ENCODE measurements at regions not wholly inside any gene's neighbourhood (a gene's known extent, or its start where the extent isn't known, plus 50 kb on each side); places are given as distances from the start of the nearest gene placed in this dataset.

DNA sequence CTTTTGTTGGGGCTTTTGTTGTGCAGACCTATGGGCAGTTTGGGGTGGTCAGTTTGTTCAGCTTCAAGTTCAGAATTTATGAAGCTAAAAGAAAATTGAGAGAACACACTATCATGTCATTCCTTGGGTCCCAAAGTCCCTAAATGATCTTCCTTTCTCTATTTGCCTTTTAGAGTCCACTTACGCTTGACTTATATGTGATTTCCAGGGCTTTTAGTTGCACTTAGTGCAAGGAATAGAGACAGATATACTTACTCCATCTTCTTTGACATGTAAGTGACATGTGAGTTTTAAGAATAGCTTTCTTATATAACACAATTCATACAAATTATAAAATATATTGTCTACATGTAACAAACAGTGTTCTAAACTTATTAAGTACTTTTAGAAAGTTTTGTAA lies 660.1 kb upstream of the SLITRK1 start:
- in situ Hi-C loops (cut with MboI; ENCODE audit: low sequenced_read_pairs), result no loop called here

DNA sequence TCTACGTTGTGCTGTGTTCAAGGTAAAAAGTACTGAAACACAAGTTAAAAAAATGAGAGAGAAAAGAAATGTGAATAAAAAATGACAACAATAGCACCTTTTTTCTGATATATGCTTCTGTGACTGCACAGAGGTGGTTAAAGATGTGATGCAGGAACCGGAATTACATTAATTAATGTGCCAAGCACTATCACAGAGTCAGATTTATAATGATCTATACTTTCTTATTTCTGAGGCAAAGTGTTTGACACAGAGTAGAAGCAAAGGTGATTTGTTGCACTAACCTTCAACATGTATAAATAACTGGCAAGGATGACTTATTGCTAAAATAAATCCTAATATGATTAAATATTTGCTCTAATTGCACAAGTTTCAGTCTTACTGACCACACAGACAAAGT lies 654.6 kb upstream of the SLITRK1 start:
- in situ Hi-C loops (cut with MboI; ENCODE audit: low sequenced_read_pairs), result no loop called here

- in situ Hi-C loops (cut with MboI; ENCODE audit: low sequenced_read_pairs), result no loop called here
These were observed 646.3 kb upstream of the SLITRK1 start for GRCh38 chr13:84528408-84529070.

GRCh38 chr13:84525865-84526264 lies 643.6 kb upstream of the SLITRK1 start:
- in situ Hi-C loops (cut with MboI; ENCODE audit: low sequenced_read_pairs), result no loop called here

DNA sequence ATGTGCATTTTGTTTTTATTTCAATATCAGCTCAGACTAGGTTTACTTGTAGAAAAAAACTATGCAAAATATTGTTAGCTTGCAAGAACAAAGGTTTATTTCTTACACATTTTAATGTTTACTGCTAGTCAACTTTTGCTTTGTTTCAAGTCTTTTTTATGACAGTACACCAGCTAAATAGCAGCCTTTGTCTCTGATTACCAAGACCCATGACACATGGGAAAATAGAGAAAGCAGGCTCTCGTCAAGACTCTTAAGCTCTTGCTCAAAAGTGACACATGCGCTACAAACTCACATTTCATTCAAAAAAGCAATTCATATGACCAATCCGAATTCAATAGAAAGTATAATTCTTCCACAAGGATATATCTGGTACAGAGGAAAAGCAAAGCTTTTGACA lies 642.3 kb upstream of the SLITRK1 start:
- in situ Hi-C loops (cut with MboI; ENCODE audit: low sequenced_read_pairs), result no loop called here

GRCh38 chr13:84500016-84500415 lies 617.7 kb upstream of the SLITRK1 start:
- in situ Hi-C loops (cut with MboI; ENCODE audit: low sequenced_read_pairs), result no loop called here

DNA sequence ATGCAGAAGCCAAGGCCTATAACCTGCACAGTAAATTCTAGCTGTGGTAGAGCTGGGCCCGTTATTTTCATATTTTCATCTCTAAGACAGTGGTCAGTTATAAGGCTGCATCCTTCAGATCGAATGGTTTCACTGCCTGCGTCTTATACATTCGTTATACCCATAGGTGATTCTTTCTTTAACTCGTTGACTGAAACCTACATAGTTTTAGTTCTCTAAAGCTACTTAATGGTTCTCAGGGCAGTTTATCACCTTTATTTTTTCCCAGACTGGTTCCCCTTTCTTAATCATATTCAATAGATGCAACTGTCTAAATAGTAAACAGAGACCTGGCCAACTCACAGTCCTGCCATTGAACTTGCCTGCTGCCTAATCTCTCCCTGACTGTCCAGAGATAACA lies 615.3 kb upstream of the SLITRK1 start:
- in situ Hi-C loops (cut with MboI; ENCODE audit: low sequenced_read_pairs), result no loop called here

DNA sequence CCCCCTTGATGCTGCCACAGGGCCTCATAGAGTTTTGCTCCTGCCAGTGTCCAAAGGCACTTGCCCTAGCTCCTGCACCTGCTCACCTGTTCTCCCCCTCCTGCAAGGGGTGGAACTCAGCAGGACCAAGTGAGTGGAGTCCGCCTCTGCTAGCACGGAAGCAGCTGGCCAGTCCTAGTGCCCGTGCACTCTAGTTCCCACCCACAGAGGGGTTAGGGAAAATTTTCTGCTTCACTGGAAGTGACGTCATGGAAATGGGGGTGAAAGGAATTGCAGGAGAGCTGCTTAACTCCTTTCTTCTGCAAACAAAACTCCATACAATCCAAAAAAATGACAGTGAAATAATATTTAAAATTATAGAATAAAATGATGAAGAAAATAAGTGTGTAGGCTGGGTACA lies 609.7 kb upstream of the SLITRK1 start:
- in situ Hi-C loops (cut with MboI; ENCODE audit: low sequenced_read_pairs), result no loop called here

GRCh38 chr13:84487752-84488151 lies 605.5 kb upstream of the SLITRK1 start:
- in situ Hi-C loops (cut with MboI; ENCODE audit: low sequenced_read_pairs), result no loop called here

GRCh38 chr13:84481958-84482357 lies 599.7 kb upstream of the SLITRK1 start:
- in situ Hi-C loops (cut with MboI; ENCODE audit: low sequenced_read_pairs), result no loop called here

- in situ Hi-C loops (cut with MboI; ENCODE audit: low sequenced_read_pairs), result no loop called here
These were observed 597.4 kb upstream of the SLITRK1 start for GRCh38 chr13:84479656-84480055.

DNA sequence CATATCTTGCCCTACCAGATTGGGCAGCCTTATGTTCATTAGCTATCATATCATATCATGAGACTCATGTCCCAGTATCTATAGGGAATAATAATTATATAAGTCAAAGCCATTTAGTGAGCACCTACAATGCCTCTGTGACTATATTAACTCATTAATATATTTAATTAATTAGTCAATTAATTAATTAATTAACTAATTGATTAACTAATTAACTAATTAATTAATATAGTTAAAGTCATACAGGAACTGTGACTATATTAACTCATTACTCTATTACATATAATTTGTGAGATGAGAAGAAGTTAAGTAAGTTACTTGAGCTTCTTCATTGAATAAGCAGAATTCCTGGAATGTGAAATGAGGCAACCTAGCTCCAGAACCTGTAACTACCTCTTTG lies 588.3 kb upstream of the SLITRK1 start:
- in situ Hi-C loops (cut with MboI; ENCODE audit: low sequenced_read_pairs), result no loop called here

- in situ Hi-C loops (cut with MboI; ENCODE audit: low sequenced_read_pairs), result no loop called here
These were observed 584.2 kb upstream of the SLITRK1 start for GRCh38 chr13:84466461-84466860.

DNA sequence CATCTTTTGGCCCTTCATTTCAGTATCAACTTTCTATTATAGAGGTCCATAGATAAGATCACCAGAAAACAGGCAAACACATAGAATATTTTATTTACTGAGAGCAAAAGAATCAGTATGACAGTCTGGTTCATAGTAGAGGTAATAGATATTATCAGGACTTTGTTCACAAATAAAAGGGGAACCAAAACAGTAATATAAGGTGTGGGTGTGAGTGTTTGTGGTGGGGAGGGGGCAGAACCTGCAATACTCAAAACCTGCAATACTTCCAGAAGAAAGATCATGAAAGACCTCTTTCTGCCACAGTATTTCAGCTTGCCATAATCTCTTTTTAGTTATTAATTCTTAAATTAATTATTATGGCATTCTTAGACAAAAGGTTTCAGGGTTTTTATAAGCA lies 578.7 kb upstream of the SLITRK1 start:
- in situ Hi-C loops (cut with MboI; ENCODE audit: low sequenced_read_pairs), result no loop called here

GRCh38 chr13:84455143-84455905 lies 573.0 kb upstream of the SLITRK1 start:
- in situ Hi-C loops (cut with MboI; ENCODE audit: low sequenced_read_pairs), result no loop called here

DNA sequence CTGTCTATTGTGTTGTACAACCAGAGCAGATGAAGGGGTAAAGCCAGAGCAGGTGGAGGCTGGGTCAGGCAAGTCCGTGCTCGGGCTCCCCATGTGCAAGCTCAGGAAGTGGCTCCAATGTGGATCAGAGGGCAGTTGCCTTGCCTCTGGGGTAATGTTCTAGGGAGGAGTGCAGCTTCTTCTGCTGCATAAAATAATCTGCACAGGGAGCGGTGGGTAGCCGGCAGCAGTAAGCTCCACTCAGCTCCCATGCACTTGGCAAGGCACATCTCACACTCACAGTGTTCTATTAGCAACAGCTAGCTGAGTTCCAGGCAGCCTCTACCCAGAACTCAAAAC lies 565.3 kb upstream of the SLITRK1 start:
- in situ Hi-C loops (cut with MboI; ENCODE audit: low sequenced_read_pairs), result no loop called here

DNA sequence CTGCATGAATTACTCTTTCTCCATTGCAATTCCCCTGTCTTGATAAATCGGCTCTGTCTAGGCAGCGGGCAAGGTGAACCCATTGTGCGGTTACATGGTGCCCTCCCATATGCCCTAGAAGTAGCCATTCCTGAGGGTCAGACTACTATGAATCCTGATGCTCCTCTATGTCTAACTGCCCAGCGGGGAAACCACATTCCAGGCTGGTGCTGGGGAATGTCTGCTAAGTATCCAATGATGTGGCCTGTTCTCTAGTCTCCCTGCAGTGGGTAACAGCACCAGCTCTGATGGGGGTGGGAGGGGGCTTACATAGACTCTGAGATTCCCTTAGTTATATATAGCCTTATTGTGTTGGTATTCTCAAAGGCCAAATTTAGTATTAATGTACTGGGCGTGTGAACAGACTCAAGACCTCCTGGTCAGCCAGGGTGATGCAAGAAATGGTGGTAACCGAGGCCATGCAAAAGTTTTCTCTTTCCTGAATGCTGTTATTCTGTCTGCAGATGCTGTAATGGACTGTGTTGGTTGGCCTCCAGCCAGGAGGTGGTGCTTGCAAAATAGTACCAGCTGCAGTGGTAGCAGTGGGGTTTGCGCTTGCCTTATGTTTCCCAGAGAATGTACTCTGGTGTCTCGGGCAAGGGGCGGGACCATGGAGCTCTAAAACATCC lies 564.8 kb upstream of the SLITRK1 start:
- in situ Hi-C loops (cut with MboI; ENCODE audit: low sequenced_read_pairs), result no loop called here

DNA sequence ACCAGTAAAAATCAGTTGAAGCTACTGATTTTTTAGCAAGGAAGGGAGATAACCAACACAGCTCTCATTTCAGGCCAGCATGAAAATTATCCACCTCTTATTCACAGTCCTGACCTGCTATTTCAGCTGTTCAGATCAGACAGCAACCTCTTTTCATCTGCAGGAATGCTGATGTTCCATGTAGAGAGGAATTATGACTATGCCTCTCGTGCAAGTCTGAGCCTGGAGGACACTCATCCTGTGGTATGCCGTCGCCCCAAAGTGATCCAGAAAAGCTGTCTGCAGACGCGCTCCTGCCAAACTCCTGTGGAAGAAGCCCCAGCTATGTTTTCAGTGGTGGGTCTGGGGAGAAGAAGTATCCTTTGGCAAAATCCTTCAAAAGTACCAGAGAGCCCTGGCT lies 563.5 kb upstream of the SLITRK1 start:
- in situ Hi-C loops (cut with MboI; ENCODE audit: low sequenced_read_pairs), result no loop called here

DNA sequence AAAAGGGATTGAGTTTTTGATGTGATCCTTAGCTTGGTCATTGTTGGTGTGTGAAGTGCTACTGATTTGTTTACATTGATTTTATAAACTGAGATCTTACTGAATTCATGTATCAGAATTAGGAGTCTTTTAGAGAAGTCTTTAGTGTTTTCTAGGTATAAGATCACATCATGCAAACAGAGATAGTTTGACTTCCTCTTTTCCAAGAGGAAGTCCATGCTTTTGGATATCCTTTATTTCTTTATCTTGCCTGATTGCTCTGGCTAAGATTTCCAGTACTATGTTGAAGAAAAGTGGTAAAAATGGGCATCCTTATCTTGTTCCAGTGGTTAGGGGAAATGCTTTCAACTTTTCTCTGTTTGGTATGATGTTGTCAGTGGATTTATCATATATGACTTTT lies 561.2 kb upstream of the SLITRK1 start:
- in situ Hi-C loops (cut with MboI; ENCODE audit: low sequenced_read_pairs), result no loop called here

- in situ Hi-C loops (cut with MboI; ENCODE audit: low sequenced_read_pairs), result no loop called here
These were observed 556.8 kb upstream of the SLITRK1 start for GRCh38 chr13:84439108-84439507.

DNA sequence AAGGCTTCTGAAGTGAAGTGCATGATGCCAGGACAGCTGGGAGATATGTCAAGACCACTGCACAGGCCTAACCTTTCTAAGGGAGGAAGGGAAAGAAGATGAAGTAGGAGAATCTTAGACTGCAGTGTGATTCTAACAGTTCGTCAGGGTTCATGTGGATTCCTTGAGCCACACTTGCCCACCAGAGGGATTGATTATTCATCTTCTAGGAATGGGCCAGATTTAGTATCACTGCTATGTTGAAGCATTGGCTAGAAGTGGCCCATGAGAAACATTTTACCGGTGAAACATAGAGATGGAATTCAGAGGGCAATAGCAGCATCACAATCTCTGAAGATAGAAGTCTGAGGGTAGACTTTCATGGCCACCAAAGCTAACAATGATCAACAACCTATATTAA lies 550.8 kb upstream of the SLITRK1 start:
- in situ Hi-C loops (cut with MboI; ENCODE audit: low sequenced_read_pairs), result no loop called here

- in situ Hi-C loops (cut with MboI; ENCODE audit: low sequenced_read_pairs), result no loop called here
These were observed 549.4 kb upstream of the SLITRK1 start for GRCh38 chr13:84431646-84432045.
